HG03432 (cell line): ENCODE measurements at regions not wholly inside any gene's neighbourhood (a gene's known extent, or its start where the extent isn't known, plus 50 kb on each side); places are given as distances from the start of the nearest gene placed in this dataset.
"Not testable (repeated sequence)": the region's sequence is repeated elsewhere in the genome, so short reads cannot be mapped to it uniquely, and the experiment has no call there.

Source experiments
- ATAC-seq: cut with Tn5 transposase; IDR thresholded peaks from one replicate; pipeline ENCODE4 v1.9.1; 2021; ENCODE audit warnings: mild to moderate bottlenecking, moderate library complexity; ENCODE audit not compliant: unreplicated experiment

DNA sequence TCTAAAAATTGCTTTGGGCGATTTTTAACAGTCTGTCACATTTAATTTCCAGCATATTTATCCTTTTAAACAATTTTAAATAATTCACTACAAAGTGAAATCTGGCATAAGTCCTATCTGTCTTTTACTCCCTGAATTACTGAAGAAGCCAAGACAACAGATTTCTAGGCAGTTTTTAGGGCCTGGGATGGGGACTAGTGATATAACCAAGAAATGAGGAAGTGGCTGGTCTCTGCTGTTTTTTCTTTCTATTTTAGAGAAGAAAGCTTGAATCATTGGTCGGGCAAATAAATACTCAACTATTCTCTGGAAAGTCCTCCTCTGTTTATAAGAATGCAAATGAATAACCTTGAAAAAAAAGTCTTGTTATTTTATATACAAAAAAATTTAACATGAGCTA, 79.7 kb upstream of the SSBP2 start:
- ATAC-seq: no peak

DNA sequence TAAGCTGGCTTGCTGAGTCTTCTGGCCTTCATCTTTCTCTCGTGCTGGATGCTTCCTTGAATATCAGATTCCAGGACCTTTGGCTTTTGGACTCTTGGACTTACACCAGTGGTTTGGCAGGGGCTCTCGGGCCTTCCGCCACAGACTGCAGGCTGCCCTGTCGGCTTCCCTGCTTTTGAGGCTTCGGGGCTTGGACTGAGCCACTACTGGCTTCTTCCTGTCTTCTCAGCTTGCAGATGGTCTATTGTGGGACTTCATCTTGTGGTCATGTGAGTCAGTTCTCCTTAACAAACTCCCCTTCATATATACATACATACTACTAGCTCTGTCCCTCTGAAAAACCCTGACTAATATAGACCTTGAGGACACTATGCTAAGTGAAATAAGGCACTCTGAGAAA, 78.3 kb upstream of the SSBP2 start:
- no peak for ATAC-seq

DNA sequence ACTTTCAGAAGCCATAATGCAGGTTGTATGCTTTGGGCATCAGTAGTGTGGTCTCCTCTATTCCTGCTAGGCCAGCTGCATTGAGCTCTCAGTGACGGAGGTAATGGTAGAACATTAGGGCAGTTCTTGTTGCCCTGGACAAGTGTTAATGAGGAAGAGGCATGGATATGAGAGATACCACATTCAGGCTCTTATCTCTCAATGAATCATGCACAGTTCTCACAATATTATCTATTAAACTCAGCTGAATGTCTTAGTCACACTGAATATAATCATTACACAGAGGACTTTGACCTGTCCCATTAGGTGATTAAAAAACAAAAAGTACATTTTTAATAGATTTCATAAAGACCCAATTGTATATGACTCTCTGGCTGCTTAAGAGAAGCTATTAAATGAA, 76.6 kb upstream of the SSBP2 start:
- no peak for ATAC-seq

DNA sequence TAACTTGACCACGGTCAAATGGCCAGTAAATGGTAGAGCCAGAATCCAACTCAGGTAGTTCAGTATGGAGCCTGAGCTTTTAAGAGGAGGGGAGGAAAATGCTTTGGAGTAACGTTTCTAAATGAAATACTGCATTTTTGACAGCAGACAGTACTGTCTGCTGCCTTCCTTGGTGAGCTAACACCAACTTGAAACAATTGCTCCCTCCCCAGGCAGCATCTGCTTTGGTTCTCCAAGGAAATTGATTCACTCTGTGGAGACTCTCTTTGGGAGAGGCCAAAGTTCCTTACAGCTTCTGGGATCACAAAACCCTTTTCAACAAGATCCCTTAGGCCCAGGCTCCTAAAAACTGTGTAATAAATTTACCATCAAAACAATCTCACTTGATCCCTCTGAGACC, 75.2 kb upstream of the SSBP2 start:
- ATAC-seq: no peak

DNA sequence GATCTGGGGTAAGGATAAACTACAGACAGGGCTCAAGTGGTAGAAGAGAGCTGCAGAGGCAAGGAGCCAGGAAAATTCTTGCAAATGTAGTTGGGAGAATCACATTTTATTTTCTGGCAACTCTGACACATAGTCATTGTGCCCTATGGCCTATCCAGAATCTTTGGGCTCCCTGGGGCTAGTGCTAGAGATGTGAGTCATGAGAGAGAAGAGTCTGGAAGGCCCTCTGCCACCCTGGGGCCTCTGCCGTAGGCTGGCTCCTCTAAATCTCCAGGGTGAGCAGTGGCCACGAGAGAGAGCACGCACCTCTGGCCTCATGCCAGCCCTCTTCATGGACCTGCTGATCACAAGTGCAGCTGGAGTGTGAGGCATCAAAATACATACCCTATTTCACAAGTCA, 74.3 kb upstream of the SSBP2 start:
- no peak for ATAC-seq

DNA sequence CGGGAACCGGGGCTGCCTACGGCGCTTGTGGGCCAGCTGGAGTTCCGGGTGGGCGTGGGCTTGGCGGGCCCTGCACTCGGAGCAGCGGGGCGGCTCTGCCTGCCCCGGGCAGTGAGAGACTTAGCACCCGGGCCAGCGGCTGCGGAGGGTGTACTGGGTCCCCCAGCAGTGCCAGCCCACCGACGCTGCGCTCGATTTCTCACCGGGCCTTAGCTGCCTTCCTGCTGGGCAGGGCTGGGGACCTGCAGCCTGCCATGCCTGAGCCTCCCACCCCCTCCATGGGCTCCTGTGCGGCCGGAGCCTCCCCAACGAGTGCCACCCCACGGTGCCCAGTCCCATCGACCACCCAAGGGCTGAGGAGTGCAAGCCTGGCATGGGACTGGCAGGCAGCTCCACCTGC, 72.8 kb upstream of the SSBP2 start:
- ATAC-seq: not testable (repeated sequence)

DNA sequence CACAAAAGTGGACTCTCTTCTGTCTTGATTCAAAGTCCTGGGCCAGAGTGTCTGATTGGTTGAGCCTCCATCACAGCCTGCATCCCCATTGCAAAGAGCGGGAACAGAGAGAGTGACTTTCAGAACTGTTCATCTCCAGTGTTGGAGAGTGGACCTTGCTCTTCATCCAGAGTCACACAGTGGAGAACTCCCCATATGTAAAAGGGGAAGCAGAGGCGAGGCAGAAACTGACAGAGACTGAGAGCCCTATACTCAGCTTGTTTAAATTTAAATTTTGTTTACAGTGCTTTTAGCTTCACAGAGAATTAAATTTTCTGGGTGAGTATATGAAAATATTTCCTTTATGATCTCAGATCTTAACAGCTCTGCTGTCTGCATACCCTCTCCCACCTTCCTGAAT, 70.0 kb upstream of the SSBP2 start:
- ATAC-seq: no peak

DNA sequence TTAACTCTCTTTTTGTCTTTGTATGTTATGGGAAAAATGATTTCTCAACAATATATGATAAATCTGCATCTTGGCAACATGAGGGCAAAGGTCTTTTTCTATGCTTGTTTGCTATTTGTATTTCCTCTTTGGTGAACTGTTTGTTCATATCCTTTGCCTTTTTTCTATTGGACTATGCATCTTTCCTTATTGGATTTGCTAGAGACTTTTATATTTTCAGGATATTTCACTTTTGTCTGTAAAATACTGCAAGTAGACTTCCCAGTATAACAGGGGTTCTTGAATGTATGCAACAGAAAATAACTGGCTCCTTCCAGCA, 69.4 kb upstream of the SSBP2 start:
- ATAC-seq: no peak

DNA sequence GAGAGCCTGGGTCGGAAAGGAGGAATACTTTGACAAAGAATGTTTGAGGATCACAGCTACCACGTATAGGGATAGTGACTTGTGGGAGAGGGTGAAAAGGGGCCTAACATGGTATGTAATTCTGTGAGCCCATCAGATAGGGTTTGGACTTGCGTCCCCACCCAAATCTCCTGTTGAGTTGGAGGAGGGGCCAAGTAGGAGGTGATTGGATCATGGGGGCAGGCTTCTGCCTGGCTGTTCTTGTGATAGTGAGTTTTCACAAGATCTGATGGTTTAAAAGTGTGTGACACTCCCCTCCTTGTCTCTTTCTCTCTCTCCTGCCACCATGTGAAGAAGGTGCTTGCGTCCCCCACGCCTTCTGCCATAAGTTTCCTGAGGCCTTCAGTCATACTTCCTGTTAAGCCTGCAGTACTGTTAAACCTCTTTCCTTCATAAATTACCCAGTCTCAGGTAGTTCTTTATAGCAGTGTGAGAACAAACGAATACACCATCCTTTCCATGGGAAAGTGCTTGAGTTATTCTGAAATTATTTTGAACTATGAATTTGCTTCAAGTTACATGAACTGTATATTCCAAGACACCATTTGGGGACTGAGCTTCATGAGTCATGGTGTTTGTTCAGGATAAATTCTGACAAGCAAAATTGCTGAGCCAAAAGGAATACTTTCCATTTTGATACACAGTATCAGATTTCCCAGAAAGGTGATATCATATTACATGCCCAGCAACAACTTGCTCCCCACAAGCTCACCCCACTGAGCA, 68.8 kb upstream of the SSBP2 start:
- ATAC-seq: no peak

DNA sequence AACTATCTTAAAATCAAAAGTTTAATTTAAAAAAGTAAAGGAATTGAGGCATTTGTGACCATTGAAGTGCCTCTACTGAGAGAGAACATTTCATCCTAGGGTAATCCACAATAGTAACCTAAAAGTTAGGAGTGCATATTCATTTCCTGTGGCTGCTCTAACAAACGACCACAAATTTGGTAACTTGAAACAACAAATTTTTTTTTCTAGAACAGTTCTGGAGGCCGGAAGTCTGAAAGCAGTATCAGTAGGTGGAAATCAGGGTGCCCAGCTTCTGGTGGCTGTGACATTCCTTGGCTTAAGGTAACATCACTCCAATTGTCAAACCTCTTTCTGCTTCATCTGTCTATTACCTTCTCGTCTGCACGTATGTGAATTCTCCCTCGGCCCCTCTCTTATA, 67.1 kb upstream of the SSBP2 start:
- ATAC-seq: no peak

DNA sequence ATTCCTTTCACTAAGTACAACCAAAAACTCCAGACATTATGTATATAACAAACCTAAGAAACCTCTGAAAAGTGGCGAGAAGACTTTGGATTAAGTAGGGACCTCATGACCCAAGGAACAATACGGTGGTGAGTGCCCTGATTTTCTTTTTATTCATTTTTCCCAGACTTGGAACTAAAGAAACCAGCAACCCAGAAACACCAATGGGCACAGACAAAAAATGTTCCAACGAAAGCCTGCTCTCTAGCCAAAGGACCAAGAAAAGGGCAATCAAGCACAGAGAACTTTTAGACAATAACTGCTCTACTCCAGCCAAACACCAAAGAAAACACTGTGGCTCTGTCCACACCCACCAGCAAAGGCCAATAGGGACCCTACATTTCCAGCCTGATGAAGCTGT, 66.2 kb upstream of the SSBP2 start:
- ATAC-seq: no peak

DNA sequence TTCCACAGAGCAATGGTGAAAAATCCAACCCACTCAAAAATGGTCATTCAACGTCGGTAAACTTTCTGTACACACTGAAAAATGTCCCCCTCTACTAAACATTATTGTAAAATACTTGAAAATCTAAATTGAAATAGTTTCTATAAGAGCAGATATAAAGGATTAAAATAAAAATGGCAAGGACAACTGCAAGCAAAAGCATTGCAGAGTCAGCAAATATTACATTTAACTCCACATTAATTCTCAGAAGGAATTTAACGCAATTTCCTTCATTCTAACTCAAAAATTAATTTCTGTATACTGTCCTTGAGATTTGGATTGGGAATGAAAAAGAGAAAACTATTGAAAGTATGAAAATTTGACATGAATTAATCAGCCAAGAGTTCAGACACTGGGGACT, 64.4 kb upstream of the SSBP2 start:
- no peak for ATAC-seq

DNA sequence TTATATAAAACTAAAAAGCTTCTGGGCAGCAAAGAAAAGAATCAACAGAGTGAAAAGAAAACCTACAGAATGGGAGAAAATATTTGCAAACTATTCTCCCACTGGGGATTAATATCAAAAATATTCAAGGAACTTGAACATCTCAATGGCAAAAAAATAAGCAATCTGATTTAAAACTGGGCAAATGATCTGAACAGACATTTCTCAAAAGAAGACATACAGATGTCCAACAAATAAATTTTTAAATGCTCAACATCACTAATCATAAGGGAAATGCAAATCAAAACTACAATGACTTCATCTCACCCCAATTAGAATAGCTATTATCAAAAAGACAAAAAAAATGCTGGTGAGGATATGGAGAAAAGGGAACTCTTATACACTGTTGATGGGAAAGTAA, 57.2 kb upstream of the SSBP2 start:
- no peak for ATAC-seq

DNA sequence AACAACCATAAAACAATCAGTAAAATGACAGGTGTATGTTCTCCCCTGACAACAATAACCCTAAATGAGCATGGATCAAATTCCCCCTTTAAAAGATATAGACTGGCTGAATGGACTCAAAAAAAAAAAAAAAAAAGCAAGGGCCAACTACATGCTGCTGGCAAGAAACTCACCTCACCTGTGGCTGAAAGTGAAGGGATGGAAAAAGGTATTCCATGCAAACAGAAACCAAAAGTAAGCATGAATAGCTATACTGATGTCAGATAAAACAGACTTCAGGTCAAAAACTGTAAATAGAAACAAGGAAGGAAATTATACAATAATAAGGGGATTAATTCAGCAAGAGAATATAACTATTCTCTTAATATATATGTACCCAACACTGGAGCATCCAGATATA, 54.2 kb upstream of the SSBP2 start:
- ATAC-seq: no peak

DNA sequence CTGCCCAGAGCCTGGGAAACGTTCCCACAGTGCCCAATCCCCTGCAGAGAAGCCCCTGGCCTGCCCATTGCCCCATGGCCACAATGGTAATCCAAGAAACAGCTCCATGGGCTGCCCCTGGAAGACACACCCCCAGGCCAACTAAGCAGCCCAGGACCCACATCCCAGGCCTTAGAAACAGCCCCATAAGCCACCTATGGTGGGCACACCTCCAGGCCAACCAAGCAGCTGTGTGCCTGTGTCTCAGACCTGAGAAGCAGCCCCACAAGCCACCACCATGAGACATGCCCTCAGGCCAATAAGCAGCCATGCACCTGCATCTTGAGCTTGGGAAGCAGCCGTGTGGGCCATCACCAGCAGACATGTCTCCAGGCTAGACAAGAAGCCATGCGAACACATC, 52.9 kb upstream of the SSBP2 start:
- ATAC-seq: no peak

DNA sequence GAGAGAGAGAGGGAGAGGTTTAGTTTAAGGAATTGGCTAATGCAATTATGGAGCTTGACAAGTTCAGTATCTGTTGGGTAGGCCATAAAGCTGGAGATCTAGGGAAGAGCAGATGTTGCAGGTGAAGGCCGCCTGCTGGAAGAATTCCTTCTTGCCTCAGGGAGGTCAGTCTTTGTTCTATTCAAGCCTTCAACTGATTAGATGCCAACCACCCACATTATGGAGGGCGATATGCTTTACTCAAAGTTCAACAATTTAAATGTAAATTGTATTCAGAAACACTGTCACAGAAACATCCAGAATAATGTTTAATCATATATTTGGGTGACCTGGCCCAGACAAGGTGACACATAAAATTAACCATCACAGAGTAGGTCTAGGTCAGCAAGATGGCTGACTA, 51.7 kb upstream of the SSBP2 start:
- ATAC-seq: no peak

DNA sequence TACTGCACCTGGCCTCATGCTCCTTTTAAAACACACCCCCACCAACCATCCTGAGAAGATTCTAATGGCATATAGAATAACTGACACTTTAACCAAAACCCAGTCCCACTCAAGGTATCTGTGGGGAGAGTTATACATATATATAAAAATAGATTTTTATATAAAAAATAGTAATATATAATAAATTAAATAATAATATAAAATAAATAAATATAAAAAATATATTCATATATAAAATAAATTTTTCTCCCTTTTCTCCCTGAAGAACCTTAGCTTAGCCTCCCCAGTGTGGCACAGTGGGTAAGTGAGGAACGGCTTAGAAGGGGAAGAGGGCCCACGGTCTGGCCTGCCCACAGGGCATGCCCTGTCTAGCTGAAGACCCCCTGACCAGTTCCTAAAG, 51.1 kb upstream of the SSBP2 start:
- no peak for ATAC-seq

DNA sequence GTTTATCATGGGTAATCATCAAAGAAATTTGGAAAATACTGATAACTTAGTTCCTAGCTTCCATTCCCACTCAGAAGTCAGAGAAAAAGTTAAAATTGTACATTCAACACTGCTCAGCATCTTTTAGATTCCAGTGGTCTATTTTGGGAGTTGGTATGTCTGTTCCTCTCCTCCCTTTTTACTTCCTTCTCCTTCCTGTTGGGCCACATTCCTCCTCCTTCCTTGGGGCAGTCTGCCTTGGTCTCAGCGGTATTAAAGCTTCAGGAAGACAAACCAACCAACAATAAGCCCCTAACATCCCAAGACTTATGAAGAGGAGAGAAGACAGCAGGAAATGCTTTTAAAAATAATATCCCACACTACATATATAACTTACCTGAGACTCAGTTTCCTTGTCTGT, 49.9 kb upstream of the SSBP2 start:
- no peak for ATAC-seq
